ENCODE measurements at regions not wholly inside any gene's neighbourhood (a gene's known extent, or its start where the extent isn't known, plus 50 kb on each side); places are given as distances from the start of the nearest gene placed in this dataset.
"Not testable (repeated sequence)": the region's sequence is repeated elsewhere in the genome, so short reads cannot be mapped to it uniquely, and the experiment has no call there.

DNA sequence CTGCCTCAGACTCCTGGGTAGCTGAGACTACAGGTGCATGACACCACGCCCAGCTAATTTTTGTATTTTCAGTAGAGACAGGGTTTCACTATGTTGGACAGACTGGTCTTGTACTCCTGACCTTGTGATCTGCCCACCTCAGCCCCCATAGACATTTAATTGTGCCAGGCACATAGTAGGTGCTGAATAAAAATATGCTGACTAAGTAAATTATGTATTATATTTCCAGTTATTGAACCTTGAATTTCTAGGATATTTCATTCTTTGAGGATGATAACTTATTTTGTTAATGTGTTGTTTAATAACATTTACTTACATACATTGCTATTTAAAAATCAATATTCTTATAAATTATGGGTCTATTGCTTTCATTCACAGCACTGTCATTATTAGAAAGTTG lies 190.4 kb upstream of the LRRTM4 start:
- DNase-seq (ENCODE audit: low spot score), result no peak
- no peaks in the 10 kb centered on the region for H3K36me3 ChIP-seq
- TF ChIP-seq, protein P1, sequence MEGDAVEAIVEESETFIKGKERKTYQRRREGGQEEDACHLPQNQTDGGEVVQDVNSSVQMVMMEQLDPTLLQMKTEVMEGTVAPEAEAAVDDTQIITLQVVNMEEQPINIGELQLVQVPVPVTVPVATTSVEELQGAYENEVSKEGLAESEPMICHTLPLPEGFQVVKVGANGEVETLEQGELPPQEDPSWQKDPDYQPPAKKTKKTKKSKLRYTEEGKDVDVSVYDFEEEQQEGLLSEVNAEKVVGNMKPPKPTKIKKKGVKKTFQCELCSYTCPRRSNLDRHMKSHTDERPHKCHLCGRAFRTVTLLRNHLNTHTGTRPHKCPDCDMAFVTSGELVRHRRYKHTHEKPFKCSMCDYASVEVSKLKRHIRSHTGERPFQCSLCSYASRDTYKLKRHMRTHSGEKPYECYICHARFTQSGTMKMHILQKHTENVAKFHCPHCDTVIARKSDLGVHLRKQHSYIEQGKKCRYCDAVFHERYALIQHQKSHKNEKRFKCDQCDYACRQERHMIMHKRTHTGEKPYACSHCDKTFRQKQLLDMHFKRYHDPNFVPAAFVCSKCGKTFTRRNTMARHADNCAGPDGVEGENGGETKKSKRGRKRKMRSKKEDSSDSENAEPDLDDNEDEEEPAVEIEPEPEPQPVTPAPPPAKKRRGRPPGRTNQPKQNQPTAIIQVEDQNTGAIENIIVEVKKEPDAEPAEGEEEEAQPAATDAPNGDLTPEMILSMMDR (IDR thresholded peaks at IDR 0.05), result no peak

DNA sequence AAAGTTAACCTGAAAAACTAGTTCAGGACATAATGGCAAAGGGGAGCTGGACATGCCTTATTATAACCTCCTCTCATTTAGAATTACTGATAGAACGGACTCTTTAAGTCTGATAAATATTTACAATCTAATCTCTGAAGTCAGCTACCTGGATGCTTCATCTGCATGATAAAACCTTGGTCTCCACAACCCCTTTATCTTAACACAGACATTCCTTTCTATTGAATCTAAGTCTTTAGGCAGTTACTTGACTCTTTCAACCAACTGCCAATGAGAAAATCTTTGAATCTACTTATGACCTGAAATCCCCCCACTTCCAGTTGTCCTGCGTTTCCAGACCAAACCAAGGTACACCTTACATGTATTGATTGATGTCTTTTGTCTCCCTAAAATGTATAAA lies 191.2 kb upstream of the LRRTM4 start:
- TF ChIP-seq, protein P1 (IDR thresholded peaks at IDR 0.05), result no peak
- no peaks in the 10 kb centered on the region for H3K9me3 ChIP-seq
- no peak for DNase-seq (ENCODE audit: low spot score)
- H3K4me1 ChIP-seq, result no peaks in the 10 kb centered on the region
- no peaks in the 10 kb centered on the region for H3K36me3 ChIP-seq
- no peak overlapping the region for H3K4me3 ChIP-seq
- no peaks in the 10 kb centered on the region for H3K27me3 ChIP-seq
- H3K27ac ChIP-seq, result no peak overlapping the region

More for the DNA sequence above, 190.4 kb upstream of the LRRTM4 start:
- Histone ChIP-seq H3K27ac (no peak overlapping the region), H3K4me3 (no peak overlapping the region), H3K4me1 (no peaks in the 10 kb centered on the region), H3K27me3 (no peaks in the 10 kb centered on the region), H3K9me3 (no peaks in the 10 kb centered on the region)

DNA sequence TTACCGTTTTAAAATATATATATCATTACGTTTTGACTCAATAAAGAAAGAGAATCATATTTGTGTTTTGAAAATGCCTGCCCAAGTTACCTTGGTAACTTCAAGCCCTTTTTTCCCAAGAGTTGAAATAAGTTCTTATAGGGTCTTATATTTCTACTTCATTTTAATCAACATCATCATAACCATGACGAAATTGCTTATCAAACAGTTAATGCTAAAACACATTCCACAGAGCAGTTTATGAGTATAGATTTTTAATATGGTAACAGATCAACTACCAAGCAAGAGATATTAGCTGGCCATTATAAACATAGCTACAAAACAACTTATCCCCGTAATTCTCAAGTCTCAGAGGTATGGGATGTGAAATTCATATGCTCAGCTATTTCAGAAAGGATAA lies 197.9 kb upstream of the LRRTM4 start:
- no peak overlapping the region for H3K27ac ChIP-seq
- H3K27me3 ChIP-seq, result no peaks in the 10 kb centered on the region
- DNase-seq (ENCODE audit: low spot score), result no peak
- no peaks in the 10 kb centered on the region for H3K9me3 ChIP-seq
- TF ChIP-seq, protein P1 (IDR thresholded peaks at IDR 0.05), result no peak
- H3K36me3 ChIP-seq, result no peaks in the 10 kb centered on the region
- H3K4me1 ChIP-seq, result no peaks in the 10 kb centered on the region
- H3K4me3 ChIP-seq, result no peak overlapping the region

DNA sequence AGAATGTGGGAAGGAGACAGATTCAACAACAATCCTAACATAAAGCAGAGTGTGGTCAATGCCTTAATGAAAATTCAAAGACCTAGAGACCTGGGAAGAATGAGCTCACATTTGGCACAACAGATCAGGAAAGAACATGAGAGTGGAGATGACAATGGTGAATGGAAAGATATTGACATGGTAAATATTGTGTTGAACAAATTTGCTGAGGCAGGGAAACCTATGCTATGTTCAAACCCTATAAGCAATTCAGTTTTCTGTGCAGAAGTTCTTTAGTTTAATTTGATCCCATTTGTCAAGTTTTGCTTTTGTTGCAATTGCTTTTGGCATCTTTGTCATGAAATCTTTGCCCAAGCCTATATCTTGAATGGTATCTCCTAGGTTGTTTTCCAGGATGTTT lies 199.4 kb upstream of the LRRTM4 start:
- no peak overlapping the region for H3K4me3 ChIP-seq
- H3K9me3 ChIP-seq, result no peaks in the 10 kb centered on the region
- no peak overlapping the region for H3K27ac ChIP-seq
- H3K4me1 ChIP-seq, result no peaks in the 10 kb centered on the region
- DNase-seq (ENCODE audit: low spot score), result no peak
- TF ChIP-seq, protein P1 (IDR thresholded peaks at IDR 0.05), result no peak
- H3K27me3 ChIP-seq, result no peaks in the 10 kb centered on the region
- no peaks in the 10 kb centered on the region for H3K36me3 ChIP-seq

DNA sequence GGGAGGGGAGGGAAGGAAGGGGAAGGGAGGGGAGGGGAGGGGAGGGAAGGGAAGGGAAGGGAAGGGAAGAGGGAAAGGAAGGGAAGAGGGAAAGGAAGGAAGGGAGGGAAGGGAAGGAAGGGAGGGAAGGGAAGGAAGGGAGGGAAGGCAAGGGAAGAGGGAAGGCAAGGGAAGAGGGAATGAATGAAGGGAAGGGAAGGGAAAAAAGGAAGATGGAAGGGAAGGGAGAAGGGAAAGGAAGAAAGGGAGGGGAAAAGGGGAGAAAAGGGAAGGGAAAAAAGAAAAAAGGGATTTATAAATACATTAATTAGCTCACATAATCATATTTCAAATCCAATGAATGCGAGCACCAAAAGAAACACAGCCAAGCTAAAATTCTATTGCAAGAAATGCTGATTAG lies 202.9 kb upstream of the LRRTM4 start:
- no peaks in the 10 kb centered on the region for H3K9me3 ChIP-seq
- no peaks in the 10 kb centered on the region for H3K27me3 ChIP-seq
- no peak for DNase-seq (ENCODE audit: low spot score)
- no peak overlapping the region for H3K4me3 ChIP-seq
- TF ChIP-seq, protein P1 (IDR thresholded peaks at IDR 0.05), result no peak
- H3K36me3 ChIP-seq, result no peaks in the 10 kb centered on the region
- H3K27ac ChIP-seq, result no peak overlapping the region
- H3K4me1 ChIP-seq, result no peaks in the 10 kb centered on the region

DNA sequence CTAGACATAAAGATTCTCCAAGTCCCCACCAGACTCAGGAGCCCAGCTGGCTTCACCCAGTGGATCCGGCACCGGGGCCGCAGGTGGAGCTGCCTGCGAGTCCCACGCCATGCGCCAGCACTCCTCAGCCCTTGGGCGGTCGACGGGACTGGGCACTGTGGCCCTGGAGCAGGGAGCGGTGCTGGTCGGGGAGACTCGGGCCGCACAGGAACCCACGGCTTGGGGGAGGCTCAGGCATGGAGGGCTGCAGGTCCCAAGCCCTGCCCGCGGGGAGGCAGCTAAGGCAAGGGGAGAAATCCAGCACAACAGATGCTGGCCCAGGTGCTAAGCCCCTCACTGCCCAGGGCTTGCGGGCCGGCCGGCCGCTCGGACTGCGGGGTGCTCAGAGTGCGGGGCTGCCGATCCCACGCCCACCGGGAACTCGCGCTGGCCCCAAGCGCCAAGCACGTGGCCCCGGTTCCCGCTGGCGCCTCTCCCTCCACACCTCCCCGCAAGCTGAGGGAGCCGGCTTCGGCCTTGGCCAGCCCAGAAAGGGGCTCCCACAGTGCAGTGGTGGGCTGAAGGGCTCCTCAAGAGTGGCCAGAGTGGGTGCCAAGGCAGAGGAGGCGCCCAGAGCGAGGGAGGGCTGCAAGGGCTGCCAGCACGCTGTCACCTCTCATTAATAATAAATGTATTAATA lies 212.6 kb upstream of the LRRTM4 start:
- DNase-seq (ENCODE audit: low spot score); H3K27ac ChIP-seq; H3K4me1 ChIP-seq; H3K27me3 ChIP-seq; H3K36me3 ChIP-seq; H3K9me3 ChIP-seq; H3K4me3 ChIP-seq: not testable (repeated sequence)

Data from right atrium auricular region (tissue), 2 donors.